ENCODE measurements at regions not wholly inside any gene's neighbourhood (a gene's known extent, or its start where the extent isn't known, plus 50 kb on each side); places are given as distances from the start of the nearest gene placed in this dataset.
"Not testable (repeated sequence)": the region's sequence is repeated elsewhere in the genome, so short reads cannot be mapped to it uniquely, and the experiment has no call there.

- no peak for DNase-seq (ENCODE audit: low read depth, low spot score)
- TF ChIP-seq ZNF274 (IDR thresholded peaks at IDR 0.05; ENCODE audit: low read depth, low read length) (no peak), SUZ12 (IDR thresholded peaks at IDR 0.05; ENCODE audit: extremely low read depth, insufficient read depth, insufficient read length) (no peak), YY1 (IDR thresholded peaks at IDR 0.05; ENCODE audit: insufficient read depth, insufficient read length) (no peak)
These were observed 486.4 kb downstream of the PLPP3 start for GRCh38 chr1:56092684-56093570.

GRCh38 chr1:56089826-56090225 is 489.5 kb downstream of the PLPP3 start:
- not testable (repeated sequence) for DNase-seq (ENCODE audit: low read depth, low spot score); H3K9ac ChIP-seq (ENCODE audit: insufficient read length, low read depth); H3K9me3 ChIP-seq (ENCODE audit: insufficient read depth, low read length); H3K4me1 ChIP-seq (ENCODE audit: insufficient read depth, insufficient read length); H3K36me3 ChIP-seq (ENCODE audit: insufficient read depth, insufficient read length, low read length); H3K27me3 ChIP-seq (ENCODE audit: insufficient read depth, insufficient read length); H3K4me3 ChIP-seq (ENCODE audit: insufficient read length, low read depth)

More at GRCh38 chr1:56092684-56093570, 486.4 kb downstream of the PLPP3 start:
- no peak overlapping the region for H3K4me3 ChIP-seq (ENCODE audit: insufficient read length, low read depth)
- H3K36me3 ChIP-seq (ENCODE audit: insufficient read depth, insufficient read length, low read length) = no peaks in the 10 kb centered on the region
- peaks cover 8% of the 10 kb centered on the region; the same call in 1 of the 2 replicates for H3K9me3 ChIP-seq (ENCODE audit: insufficient read depth, low read length)
- H3K27me3 ChIP-seq (ENCODE audit: insufficient read depth, insufficient read length) = no peaks in the 10 kb centered on the region
- no peaks in the 10 kb centered on the region for H3K4me1 ChIP-seq (ENCODE audit: insufficient read depth, insufficient read length)
- no peak overlapping the region for H3K9ac ChIP-seq (ENCODE audit: insufficient read length, low read depth)

- DNase-seq (ENCODE audit: low read depth, low spot score) = no peak
- Histone ChIP-seq H3K9me3 (ENCODE audit: insufficient read depth, low read length) (peaks cover 8% of the 10 kb centered on the region; the same call in 1 of the 2 replicates), H3K4me3 (ENCODE audit: insufficient read length, low read depth) (no peak overlapping the region), H3K4me1 (ENCODE audit: insufficient read depth, insufficient read length) (no peaks in the 10 kb centered on the region), H3K36me3 (ENCODE audit: insufficient read depth, insufficient read length, low read length) (no peaks in the 10 kb centered on the region), H3K27me3 (ENCODE audit: insufficient read depth, insufficient read length) (no peaks in the 10 kb centered on the region), H3K9ac (ENCODE audit: insufficient read length, low read depth) (no peak overlapping the region)
- no peak for TF ChIP-seq ZNF274 (IDR thresholded peaks at IDR 0.05; ENCODE audit: low read depth, low read length)
- no peak for TF ChIP-seq SUZ12 (IDR thresholded peaks at IDR 0.05; ENCODE audit: extremely low read depth, insufficient read depth, insufficient read length)
- no peak for TF ChIP-seq YY1 (IDR thresholded peaks at IDR 0.05; ENCODE audit: insufficient read depth, insufficient read length)
These were observed 495.1 kb downstream of the PLPP3 start for GRCh38 chr1:56084246-56084645.

GRCh38 chr1:56081736-56082135 is 497.6 kb downstream of the PLPP3 start:
- TF ChIP-seq SUZ12 (IDR thresholded peaks at IDR 0.05; ENCODE audit: extremely low read depth, insufficient read depth, insufficient read length) (no peak), ZNF274 (IDR thresholded peaks at IDR 0.05; ENCODE audit: low read depth, low read length) (no peak), YY1 (IDR thresholded peaks at IDR 0.05; ENCODE audit: insufficient read depth, insufficient read length) (no peak)
- Histone ChIP-seq H3K9ac (ENCODE audit: insufficient read length, low read depth) (no peak overlapping the region), H3K27me3 (ENCODE audit: insufficient read depth, insufficient read length) (no peaks in the 10 kb centered on the region), H3K4me3 (ENCODE audit: insufficient read length, low read depth) (no peak overlapping the region), H3K4me1 (ENCODE audit: insufficient read depth, insufficient read length) (no peaks in the 10 kb centered on the region), H3K36me3 (ENCODE audit: insufficient read depth, insufficient read length, low read length) (no peaks in the 10 kb centered on the region), H3K9me3 (ENCODE audit: insufficient read depth, low read length) (no peaks in the 10 kb centered on the region)
- DNase-seq (ENCODE audit: low read depth, low spot score) = no peak

- no peaks in the 10 kb centered on the region for H3K4me1 ChIP-seq (ENCODE audit: insufficient read depth, insufficient read length)
- no peaks in the 10 kb centered on the region for H3K27me3 ChIP-seq (ENCODE audit: insufficient read depth, insufficient read length)
- no peaks in the 10 kb centered on the region for H3K36me3 ChIP-seq (ENCODE audit: insufficient read depth, insufficient read length, low read length)
- no peaks in the 10 kb centered on the region for H3K9me3 ChIP-seq (ENCODE audit: insufficient read depth, low read length)
- no peak overlapping the region for H3K9ac ChIP-seq (ENCODE audit: insufficient read length, low read depth)
- no peak overlapping the region for H3K4me3 ChIP-seq (ENCODE audit: insufficient read length, low read depth)
- TF ChIP-seq YY1 (IDR thresholded peaks at IDR 0.05; ENCODE audit: insufficient read depth, insufficient read length) = no peak
- no peak for TF ChIP-seq SUZ12 (IDR thresholded peaks at IDR 0.05; ENCODE audit: extremely low read depth, insufficient read depth, insufficient read length)
- TF ChIP-seq ZNF274 (IDR thresholded peaks at IDR 0.05; ENCODE audit: low read depth, low read length) = no peak
- DNase-seq (ENCODE audit: low read depth, low spot score) = no peak
These were observed 498.2 kb downstream of the PLPP3 start for GRCh38 chr1:56081173-56081572.

GRCh38 chr1:56080123-56080522 is 499.2 kb downstream of the PLPP3 start:
- TF ChIP-seq ZNF274 (IDR thresholded peaks at IDR 0.05; ENCODE audit: low read depth, low read length) (no peak), SUZ12 (IDR thresholded peaks at IDR 0.05; ENCODE audit: extremely low read depth, insufficient read depth, insufficient read length) (no peak), YY1 (IDR thresholded peaks at IDR 0.05; ENCODE audit: insufficient read depth, insufficient read length) (no peak)
- Histone ChIP-seq H3K4me3 (ENCODE audit: insufficient read length, low read depth) (no peak overlapping the region), H3K27me3 (ENCODE audit: insufficient read depth, insufficient read length) (no peaks in the 10 kb centered on the region), H3K4me1 (ENCODE audit: insufficient read depth, insufficient read length) (no peaks in the 10 kb centered on the region), H3K36me3 (ENCODE audit: insufficient read depth, insufficient read length, low read length) (no peaks in the 10 kb centered on the region), H3K9ac (ENCODE audit: insufficient read length, low read depth) (no peak overlapping the region), H3K9me3 (ENCODE audit: insufficient read depth, low read length) (no peaks in the 10 kb centered on the region)
- DNase-seq (ENCODE audit: low read depth, low spot score) = no peak

- no peaks in the 10 kb centered on the region for H3K9me3 ChIP-seq (ENCODE audit: insufficient read depth, low read length)
- H3K27me3 ChIP-seq (ENCODE audit: insufficient read depth, insufficient read length) = no peaks in the 10 kb centered on the region
- H3K9ac ChIP-seq (ENCODE audit: insufficient read length, low read depth) = no peak overlapping the region
- no peaks in the 10 kb centered on the region for H3K4me1 ChIP-seq (ENCODE audit: insufficient read depth, insufficient read length)
- H3K4me3 ChIP-seq (ENCODE audit: insufficient read length, low read depth) = no peak overlapping the region
- TF ChIP-seq SUZ12 (IDR thresholded peaks at IDR 0.05; ENCODE audit: extremely low read depth, insufficient read depth, insufficient read length) (no peak), ZNF274 (IDR thresholded peaks at IDR 0.05; ENCODE audit: low read depth, low read length) (no peak), YY1 (IDR thresholded peaks at IDR 0.05; ENCODE audit: insufficient read depth, insufficient read length) (no peak)
- DNase-seq (ENCODE audit: low read depth, low spot score) = no peak
- H3K36me3 ChIP-seq (ENCODE audit: insufficient read depth, insufficient read length, low read length) = no peaks in the 10 kb centered on the region
These were observed 500.0 kb downstream of the PLPP3 start for GRCh38 chr1:56079391-56079790.

Measured in NT2/D1 (cell line).